Stomach (tissue), 4 donors: ENCODE measurements at regions not wholly inside any gene's neighbourhood (a gene's known extent, or its start where the extent isn't known, plus 50 kb on each side); places are given as distances from the start of the nearest gene placed in this dataset.

Experiments
- CTCF ChIP-seq, 7 experiments: fragments of 450-650 bp in 4 of 7; fragments of 200-600 bp in 3 of 7; sonication (generic) in 3 of 7; IDR thresholded peaks; one replicate each; pipeline ENCODE4 v1.5.1; 2016 to 2019; ENCODE audit warnings: antibody characterized with exemption in 7 of 7, control low read depth in 2 of 7, mild to moderate bottlenecking in 1 of 7
- POLR2AphosphoS5 ChIP-seq, 3 donors: sonication (generic); formaldehyde crosslinking; IDR thresholded peaks; one replicate each; pipeline ENCODE4 v1.6.1; 2016; ENCODE audit warnings: antibody characterized with exemption in 3 of 3

GRCh38 chr15:29936353-29937049, 114.2 kb upstream of the TJP1 start:
- TF ChIP-seq CTCF (IDR thresholded peaks at IDR 0.05) = no peak
- no peak for TF ChIP-seq POLR2AphosphoS5 (IDR thresholded peaks at IDR 0.05)
